Stimulated activated CD4-positive, alpha-beta T cell treated with anti-CD3 and anti-CD28 coated beads, Interleukin-12 subunit alpha, Interleukin-12 subunit beta, amount 100 ng/mL, for 24 hours (primary cell): ENCODE measurements at regions not wholly inside any gene's neighbourhood (a gene's known extent, or its start where the extent isn't known, plus 50 kb on each side); places are given as distances from the start of the nearest gene placed in this dataset.

Experiments used
- DNase-seq, 2 experiments: peaks; one replicate each; pipeline ENCODE4 v3.0.0-alpha.2; 2020; ENCODE audit warnings: low read depth in 2 of 2

DNA sequence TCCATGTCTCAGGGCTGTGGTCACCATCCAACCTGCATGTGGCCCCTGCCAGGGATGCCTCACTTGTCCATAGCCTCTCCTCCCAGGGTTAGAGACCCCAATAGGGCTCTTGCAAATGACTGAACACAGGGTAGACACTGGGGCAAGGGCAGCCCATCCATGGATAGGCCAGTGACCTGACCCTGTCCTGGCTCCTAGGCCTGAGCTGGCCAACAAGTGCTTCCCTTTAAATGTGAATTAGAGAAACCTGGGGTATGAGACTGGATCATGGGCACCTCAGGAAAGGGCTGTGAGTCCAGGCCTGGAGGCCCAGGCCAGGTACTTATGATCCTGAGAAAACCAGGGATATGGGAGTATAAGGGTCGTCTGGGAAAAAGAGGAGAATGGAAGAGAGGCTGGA is 64.5 kb downstream of the COPS8 start:
- DNase-seq: no peak

DNA sequence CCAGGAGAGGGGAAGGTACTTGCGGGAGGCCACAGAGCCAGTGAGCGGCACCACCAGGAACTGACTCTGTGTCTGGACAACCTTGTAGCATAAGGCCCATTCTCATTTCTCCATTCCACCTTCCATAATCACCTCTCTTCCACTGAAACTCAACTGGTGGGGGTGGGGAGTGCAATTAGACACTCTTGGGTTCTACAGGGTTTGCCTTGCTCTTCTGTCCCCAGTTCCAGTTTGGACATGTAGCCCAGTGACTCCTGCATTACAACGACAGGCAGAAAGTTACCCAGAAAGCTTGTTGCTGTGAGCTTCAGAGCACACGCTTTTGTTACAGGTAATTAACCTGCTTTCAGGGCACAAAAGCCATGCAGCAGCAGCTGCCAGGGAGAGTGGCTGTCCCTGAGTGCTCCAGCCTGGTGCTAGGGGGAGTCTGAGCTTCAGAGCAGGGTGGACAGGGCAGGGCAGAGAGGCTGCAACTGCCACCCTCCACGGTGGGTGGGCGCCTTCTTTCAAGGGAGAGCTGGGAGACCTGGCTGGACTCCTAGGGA is 65.2 kb downstream of the COPS8 start:
- no peak for DNase-seq

DNA sequence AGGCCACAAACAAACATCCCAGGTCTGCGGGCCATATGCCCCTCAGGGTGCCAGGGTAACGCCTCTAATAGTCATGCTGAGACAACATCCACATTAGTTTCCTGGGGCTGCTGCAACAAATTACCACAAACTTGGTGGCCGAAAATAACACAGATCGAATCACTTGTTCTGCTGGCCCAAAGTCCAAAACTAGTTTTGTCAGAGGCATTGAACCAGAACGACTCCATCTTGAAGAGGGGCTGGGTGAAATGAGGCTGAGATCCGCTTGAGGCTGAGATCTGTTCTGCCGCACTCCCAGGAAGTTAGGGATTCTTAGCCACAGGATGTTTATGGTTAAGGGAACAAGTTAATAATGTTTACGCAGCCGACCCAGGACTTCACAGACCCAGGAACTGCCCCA is 66.7 kb downstream of the COPS8 start:
- no peak for DNase-seq

DNA sequence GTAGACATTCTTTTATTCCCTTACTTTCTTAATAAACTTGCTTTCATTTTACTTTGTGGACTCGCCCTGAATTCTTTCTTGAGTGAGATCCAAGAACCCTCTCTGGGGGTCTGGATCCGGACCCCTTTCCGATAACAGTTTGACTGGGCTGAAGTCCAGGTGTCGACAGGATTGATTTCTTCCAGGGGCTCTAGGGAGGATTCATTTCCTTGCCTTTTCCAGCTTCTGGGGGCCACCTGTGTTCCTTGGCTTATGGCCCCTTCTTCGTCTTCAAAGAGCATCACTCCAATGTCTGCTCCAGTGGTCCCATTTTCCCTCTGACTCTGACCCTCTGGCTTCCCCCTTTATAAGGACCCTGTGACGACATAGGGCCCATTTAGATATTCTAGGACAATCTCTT is 67.5 kb downstream of the COPS8 start:
- no peak for DNase-seq

DNA sequence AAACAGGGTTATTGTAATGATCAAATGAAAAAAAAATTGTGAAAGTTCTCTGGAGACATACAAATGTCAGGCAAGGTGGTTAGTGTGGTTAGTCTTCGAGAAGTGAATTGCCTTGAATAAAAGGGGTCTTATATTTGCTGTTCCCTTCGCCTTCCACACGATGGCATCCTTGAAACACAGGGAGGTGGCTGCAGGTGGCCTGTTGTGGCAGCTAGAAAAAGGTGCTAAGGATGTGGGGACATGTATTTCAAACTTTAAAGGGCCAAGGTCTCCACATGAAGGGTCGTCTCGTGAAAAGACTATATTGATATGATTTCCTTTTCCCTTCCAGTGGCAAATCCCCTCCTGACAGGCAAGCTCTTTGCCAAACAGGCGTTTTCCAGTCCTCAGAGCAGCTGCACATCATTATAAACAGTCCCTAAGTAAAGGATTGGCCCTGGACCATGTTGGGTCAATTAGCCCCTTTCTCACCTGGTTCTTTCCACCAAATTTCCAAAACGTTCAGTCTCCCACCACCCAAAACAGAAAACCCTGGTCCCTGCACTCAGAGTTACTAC is 68.5 kb downstream of the COPS8 start:
- no peak for DNase-seq

DNA sequence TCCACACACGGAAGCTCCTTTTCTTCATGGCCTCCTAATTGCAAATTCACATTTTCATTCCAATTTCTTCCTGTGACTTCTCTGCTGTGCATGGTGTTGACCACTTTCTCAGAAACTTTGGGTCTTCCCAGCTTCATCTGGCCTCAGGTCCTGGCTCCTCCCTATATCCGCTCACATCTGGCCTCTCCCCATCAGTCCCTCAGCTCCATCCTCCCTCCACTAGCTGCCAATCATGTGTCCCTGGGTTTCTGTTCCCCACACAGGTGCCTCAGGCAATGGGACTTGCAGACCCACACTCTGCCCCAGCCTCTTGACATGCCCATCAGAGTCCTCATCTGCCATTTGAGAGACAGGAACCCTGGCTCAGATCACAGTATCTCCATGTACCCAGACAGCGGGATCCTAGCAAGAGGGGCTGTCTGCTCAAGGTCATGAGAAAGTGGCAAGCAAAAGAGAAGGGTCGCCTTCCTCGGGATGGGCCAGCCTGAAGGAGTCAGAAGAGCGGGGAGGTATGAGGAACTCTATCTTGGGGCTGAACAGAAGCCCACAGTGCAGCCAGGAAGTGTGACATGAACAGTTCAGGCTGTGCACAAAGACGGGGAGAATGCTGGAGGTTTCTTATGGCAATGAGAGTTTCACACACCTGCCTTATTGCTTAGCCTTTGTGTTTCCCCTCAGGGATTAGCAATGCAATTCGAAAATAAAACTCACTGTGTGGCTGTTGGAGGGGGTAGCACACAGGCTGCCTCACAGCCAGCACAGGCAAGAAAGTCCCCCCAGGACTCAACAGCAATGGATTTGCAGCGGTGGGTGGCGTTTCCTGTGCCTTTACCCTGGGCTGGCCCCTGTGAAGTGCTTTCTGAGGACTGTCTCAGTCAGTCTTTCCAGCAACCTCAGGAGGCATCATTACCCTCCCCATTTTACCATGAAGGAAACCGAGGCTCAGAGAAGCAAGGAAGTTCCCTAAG is 69.5 kb downstream of the COPS8 start:
- peak in 1 of 2 experiments; percentile 34 for DNase-seq

DNA sequence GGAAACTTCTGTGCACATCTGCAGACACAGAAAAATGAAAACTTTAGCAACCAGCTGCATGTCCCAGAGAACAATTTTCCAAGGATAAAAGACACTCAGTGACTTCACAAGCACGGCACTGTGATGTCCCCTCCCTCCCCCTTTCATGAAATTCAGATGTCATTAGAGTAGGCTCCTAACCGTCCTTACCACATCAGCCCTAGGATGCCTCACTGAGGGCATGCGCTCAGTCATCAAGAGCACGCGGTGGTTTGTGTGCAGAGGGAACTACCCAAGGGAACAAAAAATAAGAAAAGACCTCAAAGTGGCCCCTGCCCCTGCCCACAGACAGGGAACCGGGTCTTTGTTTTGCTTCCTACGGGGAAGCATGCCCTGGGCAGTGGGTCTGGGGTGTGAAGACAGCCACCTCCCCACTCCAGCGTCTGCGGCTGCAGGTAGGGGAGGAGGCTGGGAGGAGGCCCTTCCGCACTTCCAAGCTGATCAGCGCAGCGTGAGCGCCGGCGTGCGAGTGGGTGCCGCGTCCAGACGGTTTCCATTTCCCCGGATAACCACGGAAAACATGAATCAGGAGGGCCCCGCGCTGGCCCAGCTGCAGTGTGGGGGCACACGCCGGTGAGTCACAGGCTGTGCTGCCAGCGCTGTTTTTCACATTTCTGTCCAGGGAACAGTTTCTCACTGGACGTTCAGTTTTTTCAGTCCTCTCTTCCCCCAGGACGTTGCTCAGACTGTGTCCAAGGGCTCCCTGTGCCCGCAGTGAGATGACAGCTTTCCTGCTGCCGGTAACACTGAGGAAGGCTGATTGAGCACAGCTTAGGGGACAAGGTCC is 70.6 kb downstream of the COPS8 start:
- peak; percentile 47 to 48 for DNase-seq

DNA sequence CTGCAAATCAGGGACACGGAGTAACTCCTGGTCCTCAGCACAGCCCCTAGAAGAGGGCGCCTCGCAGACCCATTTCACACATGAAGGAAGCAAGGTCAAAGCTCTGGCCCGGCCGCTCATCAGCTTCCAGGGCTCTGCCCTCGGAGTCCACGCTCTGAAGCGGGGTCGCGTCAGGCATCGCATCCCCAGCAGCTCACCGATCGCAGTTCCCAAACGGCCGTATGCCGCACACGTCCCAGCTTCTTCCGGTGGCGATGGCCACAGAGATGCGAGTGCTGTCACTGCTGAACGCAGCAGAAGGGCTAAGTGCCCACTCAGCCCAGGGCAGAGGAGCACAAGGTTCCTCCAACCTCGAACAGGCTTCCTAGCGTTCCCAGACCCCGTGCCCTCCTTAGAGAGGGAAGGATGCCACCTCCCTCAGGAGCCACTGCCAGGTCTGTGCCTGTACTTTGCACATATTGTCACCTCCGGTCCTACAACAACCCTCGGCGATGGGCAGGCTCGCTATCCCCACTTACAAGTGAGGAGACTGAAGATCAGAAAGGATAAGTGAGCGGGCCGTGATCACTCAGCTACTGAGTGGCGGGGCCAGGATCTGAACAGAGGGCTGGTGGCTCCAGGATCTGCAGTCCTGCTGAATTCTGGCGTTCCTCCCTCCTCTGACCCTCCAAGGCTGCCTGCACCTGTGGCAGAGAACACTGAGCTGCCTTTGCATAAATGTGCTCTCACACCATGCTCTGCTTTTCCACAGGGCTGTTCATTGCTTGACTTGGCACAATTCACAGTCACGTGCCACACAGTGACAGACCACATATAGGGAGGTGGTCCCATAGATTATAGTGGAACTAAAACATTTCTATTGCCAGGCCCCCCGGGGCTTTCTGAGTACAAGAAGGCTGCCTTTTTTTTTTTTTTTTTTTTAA is 71.4 kb downstream of the COPS8 start:
- no peak for DNase-seq

DNA sequence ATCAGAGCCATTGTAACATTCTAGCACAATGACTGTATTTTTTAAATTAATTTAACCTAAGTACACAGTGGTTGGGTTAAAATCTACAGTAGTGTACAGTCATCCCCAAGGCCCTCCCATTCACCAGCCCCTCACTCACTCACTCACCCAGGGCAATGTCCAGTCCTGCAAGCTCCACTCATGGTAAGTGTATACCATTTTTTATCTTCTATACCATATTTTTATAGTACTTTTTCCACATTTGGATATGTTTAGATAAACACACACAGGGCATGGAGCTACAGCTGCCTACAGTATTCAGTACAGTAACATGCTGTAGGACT is 72.1 kb downstream of the COPS8 start:
- no peak for DNase-seq

DNA sequence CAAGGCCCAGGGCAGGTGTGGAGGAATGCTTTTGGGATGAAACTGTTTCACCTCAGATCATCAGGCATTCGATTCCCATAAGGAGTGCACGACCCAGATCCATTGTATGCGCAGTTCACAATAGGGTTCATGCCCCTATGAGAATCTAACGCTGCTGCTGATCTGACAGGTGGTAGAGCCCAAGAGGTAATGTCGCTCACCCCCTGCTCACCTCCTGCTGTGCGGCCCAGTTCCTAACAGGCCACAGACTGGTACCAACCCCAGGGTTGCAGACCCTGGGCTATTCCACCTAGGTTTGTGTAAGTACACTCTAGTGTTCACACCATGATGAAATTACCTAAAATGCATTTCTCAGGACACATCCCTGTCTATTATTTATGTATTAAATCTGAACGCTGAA is 72.5 kb downstream of the COPS8 start:
- DNase-seq: no peak

DNA sequence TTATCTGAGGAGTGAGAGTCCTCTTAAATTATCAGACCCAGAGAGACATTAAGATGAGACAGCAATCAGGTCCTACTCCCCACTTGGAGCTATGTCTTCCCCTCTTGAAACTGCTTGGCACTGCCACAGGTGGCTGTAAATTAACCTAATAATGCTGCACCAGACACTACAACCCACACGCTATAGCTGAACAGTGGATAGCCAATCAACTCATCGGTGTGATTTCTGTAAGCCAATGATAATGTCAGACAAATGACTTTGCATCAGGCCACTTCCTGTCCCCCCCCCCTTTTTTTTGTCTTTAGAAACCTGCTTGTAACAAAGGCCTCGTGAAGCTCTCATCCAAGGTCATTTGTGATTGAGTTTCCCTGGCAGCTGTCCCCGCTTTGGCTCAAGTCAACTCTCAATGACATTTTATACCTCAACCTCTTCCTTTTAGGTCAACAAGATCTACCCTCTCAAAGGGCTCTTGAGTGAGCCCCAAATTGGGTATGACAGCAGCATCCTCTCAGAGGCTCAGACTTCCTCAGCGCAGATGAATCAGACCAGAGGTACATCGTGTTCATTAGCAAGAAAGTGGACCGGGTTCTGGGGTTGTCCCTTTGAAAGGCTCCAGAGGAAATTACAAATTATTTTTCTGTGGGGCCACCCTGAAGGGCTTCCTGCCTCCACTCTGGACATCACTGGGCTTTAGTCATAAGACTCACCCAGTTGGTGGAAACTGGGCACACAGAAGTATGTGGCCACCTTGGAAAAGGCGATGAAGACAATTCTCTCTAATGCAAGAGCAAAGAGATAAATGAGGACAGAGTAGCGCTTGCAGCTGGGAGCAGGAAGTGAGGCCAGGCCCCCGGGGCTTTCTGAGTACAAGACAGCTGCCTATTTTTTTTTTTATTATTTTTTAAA is 73.6 kb downstream of the COPS8 start:
- DNase-seq: no peak

DNA sequence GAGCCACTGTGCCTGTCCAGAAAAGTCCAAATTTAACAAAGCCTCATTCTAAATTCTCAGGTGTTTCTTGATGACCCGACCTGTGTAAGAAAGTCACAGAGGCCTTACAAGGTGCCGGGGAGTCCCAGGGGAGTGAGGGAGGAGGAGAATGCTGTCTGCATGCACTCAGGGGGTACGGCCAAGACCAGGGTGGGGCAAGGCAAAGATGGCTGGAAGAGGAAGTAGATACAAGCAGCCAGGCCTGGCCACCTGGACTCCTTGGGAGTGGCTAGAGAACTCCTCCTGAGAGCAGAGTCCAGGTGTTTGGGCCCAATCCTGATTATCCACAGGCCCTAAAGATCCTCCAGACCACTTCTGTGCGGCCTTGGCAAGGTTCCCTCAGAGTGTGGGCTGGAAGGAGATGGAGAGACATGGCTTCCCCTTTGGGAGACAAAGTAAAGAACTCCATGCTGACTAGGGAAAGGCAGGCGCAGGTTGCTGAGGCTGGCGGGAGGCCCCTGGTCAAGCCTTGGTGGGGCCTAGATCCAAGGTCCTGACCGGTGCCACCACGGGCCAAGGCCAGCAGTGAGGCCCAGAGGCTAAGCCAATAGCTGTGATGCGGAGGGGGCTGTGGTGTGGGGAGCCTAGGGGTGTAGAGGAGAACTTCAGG is 74.7 kb downstream of the COPS8 start:
- DNase-seq: no peak

DNA sequence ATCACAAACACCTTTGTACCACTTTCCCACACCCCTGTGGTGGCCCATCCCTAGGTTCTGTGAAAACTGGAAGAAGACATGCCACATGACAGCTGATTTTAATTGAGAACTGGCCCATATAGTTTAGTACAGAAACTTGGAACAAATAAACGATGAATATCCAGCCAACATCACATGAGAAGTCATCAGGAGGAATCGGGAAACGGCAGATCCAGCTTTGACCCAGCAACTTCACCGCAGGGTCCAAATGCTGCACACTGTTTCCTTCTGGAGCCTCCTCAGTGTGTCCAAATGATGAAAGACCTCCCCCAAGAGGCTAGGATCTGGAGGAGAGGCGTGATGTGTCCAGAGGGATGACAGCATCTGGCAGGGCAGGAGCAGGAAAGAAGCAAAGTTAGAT is 75.5 kb downstream of the COPS8 start:
- DNase-seq: no peak

DNA sequence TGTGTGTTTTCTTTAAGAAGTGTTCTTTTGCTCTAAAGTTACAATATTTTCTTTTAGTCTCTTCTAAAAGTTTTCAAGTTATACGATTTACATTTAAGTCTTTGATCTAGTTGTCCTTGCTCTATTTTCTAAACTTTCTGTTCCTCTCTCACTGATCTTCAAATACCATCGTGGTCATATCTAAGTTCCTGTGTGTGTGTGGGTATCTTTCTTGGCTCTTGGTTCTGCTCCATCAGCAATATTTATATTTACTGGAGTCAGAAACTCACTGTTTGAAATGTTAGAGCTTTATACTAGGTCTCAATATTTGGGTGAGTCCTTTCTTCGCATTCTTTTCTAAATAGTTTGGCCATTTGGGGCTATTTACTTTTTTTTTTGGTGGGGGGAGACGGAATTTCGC is 77.3 kb downstream of the COPS8 start:
- no peak for DNase-seq

DNA sequence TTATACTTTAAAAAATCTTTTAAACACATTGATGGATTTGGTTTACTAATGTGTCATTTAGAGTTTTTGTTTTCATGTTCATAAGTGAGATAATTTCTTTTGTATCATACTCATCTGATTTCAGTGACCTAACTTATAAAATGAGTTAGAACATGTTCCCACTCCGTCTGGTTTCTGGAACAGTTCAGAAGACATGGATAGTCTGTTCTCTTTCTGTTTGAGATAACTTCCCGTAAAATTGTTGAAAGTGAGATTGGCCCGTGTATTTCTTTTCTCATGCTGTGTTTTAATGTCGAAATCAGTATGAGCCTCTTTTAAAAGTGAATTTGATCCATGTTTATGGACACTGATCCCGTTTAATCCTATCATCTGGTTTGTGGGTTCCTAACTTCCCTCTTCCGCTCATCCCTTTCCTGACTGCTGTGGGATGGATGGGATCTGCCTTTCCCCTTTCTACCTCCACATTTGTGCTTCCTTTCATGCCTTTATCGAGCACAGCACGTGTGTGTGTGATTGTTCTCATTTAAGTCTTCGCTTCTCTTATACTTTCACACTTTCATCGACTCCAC is 78.9 kb downstream of the COPS8 start:
- DNase-seq: no peak

DNA sequence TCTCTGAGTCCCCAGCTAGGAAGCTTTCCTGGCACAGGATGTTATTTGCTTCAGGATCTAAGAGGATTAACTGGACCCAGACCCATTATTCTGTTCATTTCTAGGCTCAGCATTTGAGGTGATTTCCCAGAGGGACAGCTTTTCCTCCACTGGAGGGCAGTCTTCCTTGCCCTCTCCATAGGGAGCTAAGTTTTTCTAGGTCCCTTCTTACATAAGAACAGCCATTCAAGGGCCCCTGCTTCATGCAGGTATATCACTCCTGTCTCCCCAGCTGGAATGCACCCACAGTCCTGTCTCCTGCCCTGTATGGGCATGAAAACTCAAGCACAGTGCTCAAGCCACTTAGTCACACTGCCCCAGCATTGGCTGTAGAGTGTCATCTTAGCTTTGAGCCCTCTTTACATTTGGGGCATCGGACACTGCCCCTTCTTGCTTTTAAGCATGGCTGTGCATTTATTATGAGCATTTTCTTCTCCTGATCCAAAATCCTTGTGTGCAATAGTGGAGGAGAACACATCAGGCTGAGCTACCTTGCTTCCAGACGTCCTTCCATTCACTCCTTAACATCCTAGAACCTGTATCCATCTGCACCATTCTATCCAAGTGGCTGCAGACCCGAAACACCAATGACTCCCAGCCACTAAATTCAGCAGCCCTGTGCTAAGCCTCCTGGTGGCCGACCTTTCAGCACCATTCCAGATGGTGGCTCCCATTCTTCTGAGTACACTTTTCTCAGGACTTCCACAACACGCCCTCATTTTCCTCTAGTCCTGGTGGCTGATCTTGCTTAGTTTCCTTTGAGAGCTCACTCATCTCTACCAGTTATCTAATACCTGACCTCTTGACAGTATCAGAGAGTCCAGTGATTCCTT is 80.0 kb downstream of the COPS8 start:
- no peak for DNase-seq

DNA sequence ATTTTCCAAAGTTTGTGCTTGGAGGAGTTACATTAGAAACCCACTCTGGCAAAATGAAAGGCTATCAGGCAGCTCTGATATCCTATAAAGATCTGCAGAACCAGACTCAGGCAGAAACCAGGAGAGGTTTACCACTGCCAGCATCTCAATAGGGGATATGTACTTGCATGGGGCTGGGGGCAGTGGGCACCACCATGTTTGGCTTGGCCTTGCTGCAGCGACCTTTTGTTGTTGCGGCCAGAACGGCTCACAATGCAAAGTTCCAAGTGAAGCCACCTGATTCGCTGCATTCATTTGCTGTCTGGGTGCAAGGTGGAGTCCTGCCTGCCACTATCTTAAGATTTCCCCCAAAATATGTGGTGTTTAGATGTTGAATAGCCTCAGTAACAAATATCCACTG is 81.3 kb downstream of the COPS8 start:
- no peak for DNase-seq

DNA sequence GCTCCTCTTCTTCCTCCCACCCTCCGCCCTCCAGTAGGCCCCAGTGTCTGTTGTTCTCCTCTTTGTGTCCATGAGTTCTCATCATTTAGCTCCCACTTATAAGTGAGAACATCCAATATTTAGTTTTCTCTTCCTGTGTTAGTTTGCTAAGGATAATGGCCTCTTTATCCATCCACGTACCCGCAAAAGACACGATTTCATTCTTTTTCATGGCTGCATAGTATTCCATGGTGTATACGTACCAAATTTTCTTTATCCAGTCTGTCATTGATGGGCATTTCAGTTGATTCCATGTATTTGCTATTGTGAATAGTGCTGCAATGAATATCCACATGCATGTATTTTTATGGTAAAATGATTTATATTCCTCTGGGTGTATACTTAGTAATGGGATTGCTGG is 82.2 kb downstream of the COPS8 start:
- no peak for DNase-seq
